GM18868 (cell line): ENCODE measurements at regions not wholly inside any gene's neighbourhood (a gene's known extent, or its start where the extent isn't known, plus 50 kb on each side); places are given as distances from the start of the nearest gene placed in this dataset.
"Not testable (repeated sequence)": the region's sequence is repeated elsewhere in the genome, so short reads cannot be mapped to it uniquely, and the experiment has no call there.

ENCODE experiments used
- ATAC-seq: cut with Tn5 transposase; IDR thresholded peaks from one replicate; pipeline ENCODE4 v1.9.1; 2021; ENCODE audit warnings: mild to moderate bottlenecking, moderate library complexity; ENCODE audit not compliant: unreplicated experiment

DNA sequence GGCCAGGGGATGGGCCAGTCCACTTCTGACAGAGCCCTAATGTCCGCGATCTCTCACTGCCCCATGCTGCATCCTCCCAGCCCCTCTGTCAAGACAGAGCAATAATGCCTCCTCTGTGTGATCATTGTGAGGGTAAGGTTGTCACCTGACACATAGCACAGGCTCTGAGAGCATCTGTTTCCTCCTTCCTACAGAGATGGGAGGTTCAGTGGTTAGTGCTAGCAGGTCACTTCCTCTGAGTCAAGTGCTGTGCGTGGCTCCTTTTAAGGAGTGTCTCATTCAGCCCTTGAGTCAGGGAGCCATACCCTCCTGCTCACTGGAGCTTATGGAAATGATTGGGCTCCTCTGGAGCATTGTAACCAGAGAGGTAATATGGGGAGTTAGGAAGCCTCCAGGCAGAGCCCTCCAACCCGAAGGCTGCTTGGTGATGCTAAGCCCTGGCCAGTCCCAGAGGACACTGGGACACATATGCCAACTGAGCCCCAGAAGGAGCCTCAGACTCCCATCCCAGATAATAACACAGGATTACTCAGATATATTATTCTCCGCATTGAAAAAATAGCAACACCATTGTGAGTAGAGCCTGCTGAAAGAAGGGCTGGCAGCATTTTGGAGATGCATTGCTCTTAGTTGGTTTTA is 189.0 kb downstream of the GALNT1 start:
- ATAC-seq = no peak

DNA sequence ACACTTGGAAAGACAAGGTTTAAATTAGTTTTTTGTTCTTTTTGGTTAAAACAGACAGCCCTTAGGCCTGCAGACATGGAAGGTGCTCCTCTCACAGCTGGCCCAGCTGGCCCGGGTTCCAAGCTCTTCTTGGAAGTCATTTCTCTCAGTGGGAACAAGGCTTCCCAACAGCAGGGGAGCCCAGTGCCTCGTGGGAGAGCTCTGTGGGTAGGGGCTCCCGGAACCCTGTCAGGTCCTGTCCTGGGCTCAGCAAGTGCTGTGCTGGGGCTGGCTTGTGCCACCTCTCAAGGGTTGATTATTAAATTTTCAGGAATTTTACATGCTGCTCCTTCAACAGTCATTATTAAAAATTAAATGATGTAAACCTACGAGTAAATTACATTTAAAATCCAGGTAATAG is 189.6 kb downstream of the GALNT1 start:
- ATAC-seq = no peak

DNA sequence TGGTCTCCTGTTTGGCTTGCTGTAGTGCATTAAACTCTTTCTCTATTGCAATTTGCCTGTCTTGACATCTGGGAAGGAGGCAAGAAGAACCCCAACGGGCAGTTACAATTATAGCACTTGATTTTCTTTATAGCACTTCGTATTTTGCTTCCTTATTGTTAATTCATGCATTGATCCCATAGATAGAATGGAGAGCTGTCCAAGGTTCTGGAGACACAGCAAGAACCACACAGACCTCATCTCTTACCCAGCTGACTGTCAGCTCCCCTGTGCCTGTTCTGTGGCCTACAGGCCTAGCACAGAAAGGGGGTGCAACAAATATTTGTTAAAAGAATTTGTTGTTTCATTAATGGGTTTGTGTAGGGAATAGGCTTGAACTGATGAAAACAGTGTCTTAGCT is 194.3 kb downstream of the GALNT1 start:
- ATAC-seq = no peak

DNA sequence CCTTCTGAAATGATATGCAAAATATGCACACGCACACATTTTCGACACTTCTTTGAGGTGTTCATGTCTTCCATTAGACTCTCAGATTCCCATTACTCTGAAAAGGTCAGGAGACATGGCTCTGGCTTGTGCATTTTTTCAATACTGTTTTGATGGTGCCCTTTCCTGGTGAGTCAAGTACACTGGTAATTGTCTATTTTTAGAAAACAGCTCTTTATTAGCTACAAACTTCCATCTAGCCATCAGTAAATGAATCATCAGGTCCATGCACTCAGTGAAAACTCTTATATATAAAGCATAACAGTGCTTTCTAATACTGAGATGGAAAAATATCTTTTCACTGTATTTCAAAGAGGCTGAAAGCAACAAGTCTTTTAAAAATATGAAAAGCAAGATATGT is 194.9 kb downstream of the GALNT1 start:
- ATAC-seq = no peak

DNA sequence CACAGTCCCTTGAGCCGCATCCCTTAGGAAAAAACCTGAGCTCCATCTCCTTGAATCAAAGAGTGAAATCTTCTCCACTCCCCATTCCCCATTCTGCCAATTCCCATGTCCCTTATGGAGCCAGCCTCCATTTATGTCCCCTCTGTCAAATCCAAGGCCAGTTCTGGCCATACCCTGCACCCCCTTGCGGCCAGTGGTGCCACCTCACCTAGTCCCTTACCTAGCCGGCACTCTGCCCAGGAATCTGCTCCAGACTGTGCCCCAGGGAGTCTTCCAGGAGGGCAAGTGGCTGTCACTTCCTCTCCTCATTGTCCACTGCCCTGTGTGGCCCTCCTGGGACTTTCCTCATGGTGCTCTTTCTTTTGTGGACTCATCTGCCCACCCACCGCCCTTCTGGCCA is 195.4 kb upstream of the RMP24 start:
- ATAC-seq = no peak

DNA sequence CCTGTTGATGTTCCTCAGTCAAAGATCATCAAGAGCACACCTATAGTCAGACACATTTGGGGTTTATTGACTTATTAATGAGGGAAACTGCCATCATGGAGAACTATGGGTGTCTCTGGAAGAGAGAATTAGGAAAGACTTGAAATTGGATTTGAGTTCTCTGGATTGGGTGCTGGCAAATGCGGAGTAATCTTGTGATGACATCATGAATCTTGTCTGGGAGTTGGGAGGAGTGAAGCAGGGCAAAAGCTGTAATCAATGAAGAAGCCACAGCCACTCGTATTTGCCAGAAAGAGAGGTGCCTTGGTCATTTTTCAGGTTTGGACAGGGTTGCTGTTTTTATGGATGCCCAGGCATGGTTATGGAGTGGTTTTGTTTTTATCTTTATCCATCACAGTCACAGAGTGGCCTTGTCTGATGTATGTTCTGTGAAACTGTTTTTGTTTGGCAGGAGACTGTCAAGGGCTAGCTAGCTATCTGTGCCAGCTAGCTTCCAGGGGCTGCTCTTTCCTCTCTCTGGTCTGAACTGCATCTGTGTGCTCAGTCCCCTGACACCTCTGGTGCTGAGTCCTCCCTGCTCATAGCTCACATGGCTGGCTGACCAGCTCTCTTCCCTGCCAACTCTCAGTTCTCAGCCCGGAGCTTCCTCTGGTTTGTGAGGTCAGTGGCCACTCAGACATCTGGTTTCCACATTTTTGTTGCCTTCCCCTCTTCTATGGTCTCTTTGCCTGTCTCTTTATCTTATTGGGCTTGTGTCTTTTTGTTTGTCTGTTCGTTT is 193.4 kb upstream of the RMP24 start:
- no peak for ATAC-seq

DNA sequence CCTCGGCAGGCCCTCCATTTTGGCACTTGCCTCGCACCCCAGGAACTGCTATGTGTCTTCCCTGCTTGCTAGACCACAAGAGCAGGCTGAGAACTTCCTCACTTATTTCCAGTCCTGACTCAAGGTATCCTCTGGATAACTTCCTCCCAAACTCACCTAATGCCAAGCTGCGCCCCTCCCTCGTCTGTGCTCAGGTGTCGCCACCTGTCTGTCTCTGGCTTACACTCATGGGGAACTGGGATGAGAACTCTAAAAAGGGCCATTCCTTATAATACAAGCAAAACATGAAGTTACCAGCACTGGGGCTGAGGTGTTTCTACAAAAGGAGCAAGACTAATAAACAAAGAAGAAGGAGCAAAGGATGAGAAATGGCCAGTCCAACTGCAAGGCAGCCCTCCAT is 191.5 kb upstream of the RMP24 start:
- ATAC-seq = no peak

DNA sequence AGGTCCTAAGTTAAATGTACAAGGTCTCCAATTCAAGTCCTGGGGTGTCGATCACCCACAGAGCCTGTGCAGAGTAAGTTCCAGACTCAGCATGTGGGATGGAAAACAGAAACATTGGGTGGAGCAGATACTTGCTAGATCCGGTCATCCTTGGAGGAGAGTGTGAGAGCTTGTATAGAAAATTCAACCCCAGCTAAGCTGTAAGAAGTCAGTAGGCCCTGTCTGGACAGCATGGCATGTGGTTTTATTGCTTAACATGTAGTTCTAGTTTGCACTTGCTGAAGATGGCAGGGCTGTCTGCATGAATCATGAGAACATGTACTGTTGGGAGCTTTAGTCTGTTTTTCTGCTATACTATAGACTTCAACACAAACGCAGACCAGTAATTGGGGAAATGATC is 189.6 kb upstream of the RMP24 start:
- ATAC-seq = no peak

DNA sequence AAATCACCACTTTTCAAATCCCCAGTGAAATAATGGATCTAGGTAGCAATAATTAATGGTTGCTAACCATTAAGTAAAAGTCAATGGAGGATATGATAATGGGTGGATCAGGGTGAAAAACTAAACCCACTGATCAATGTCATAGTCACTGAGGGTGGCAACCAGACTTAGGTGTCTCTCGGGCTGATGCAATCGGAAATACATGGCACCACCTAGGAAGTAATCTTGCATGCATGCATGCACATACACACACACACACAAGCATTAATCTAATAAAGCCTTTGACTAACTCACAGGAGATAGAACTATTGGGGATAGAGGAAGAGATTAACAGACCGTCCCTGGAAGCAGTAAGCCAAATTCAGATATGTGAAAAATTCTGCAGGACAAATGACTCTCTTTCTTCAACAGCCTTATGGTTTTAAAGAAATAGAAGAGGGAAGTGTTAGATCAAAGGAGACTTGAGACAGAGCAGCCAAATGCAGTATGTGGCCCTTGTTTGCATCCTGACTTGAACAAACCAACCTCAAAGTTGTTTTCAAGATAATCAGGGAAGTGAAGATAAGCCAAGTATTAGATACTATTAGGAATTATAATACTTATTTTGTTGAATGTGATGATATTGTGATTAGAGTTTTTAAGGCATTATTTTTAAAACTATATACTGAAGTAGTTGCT is 186.0 kb upstream of the RMP24 start:
- no peak for ATAC-seq

DNA sequence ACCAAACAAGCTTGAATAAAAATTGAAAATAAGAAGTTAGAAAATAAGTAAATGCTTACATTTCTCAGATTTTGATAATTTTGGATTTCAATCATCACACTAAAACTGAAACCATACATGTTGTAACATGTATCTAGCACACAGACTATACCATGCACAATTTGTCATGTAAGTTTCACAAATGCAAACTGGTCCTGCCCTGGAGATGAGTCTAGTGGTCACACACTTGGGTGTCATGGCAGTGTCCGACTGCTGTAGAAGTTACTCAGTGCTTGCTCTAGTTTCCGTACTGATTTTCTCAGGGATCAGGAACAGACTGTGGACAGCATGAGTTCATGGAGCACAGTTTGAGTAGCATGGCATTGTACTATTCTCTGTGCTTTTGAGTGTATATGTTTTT is 182.9 kb upstream of the RMP24 start:
- no peak for ATAC-seq

DNA sequence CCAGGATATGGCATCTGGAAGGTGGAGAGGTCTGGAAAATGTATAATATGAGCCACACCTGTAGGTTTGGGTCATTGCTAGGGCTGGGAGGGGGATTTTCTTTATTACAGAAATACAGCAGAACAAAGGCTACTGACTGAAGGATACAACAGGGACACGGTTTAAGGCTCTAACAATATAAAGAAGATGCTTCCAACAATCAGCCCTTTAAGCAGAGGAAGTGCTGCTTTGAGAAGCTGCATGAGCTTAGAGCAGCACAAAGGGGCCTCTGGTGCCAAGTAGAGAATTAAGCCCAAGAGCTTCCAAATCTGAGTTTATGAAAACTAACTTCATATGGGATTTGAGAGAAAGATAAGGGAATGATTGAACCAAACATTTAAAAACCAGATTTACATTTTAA is 174.5 kb upstream of the RMP24 start:
- ATAC-seq = no peak

DNA sequence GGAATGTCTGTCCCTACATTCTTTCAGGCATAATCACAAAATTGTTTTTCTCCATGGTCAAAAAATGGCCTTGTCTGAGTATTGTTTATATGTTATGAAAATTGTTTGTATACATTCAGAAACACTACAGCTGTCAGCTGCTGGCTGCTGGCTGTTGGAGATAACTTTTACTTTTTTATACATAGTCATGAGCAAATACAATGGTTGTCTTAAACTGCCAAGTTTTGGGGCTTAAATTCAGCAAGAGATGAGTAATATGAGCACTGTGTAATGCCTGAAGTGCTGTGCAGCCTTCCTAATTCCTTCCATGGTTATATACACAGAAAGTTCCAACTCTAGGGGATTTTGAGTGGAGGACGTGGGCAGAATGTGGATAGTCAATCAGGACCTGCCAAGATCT is 168.9 kb upstream of the RMP24 start:
- no peak for ATAC-seq

DNA sequence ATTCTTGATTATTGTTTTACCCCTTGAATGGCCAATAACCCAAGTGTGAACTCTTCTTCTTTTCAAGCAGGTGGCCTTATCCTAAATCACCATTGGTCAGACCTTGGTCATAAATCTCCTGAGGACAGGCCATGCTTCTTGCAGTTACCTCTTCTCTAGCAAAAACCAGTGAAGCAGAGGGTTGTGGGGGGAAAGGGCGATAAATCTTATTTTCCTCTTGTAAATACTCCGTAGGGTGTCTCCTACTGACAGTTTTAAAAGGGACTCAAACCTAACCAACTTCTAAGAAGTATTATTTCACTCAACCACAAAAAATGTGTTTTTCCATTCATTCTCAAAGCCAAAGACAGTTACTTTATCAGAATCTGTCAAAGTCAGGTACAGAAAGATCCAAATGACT is 168.1 kb upstream of the RMP24 start:
- no peak for ATAC-seq

DNA sequence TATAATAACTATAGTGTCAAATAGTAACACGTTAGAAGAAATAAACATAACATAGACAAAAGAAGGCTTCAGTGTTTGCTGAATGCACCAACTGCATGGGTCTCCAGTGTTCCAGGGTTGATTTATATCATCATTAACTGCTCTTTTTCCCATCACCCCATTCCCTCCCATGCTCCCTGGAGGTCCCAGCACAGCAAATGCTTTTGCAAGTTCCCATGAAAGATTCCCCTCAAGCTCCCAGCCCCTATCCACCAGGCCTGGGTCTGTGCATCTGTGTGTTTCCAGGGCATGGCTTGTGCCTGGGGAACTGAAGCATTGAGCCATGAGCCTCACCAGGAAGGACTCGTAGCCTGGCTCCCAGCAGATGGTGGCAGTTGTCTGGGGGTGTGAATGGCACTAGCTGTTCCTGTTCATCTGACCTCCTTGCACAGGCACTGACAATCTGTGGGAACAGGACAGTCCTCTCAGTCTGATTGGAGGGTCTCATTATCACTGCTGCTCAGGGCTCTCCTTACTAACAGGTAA is 164.6 kb upstream of the RMP24 start:
- no peak for ATAC-seq

DNA sequence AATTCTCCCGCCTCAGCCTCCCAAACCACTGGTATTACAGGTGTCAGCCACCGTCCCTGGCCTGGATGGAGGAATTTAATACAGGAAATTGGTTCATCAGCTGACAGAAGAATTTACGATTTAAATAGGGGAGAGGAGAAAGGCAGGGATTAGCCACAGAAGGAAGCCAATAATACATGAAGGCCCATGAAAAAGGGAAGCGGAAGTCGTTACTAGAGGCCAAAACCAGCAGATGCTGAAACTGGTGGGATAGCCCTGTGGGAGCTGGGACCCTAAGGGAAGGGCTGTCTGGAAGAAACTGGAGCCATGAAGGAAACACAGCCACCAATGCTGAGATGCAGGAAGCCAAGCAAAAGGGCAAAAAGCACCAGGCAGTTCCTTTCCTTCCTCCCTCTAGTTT is 163.7 kb upstream of the RMP24 start:
- ATAC-seq = no peak

DNA sequence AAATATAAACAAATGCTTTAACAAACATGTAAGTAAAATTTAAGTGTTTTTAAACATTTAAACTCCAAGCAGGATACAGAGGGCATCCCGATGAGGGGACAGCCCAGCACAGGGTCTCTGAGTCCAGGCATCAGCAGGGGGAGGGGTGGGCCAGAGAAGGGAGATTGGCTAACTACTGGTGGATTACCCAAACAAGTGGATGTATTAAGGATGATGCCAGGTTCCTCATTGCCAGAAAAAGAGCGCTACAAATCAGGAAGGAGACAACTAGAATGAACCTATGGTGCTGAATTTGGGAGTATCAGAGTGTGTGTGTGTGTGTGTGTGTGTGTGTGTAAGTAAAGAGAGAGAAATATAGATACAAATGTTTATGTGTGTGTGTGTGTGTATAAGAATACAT is 162.0 kb upstream of the RMP24 start:
- ATAC-seq = no peak

DNA sequence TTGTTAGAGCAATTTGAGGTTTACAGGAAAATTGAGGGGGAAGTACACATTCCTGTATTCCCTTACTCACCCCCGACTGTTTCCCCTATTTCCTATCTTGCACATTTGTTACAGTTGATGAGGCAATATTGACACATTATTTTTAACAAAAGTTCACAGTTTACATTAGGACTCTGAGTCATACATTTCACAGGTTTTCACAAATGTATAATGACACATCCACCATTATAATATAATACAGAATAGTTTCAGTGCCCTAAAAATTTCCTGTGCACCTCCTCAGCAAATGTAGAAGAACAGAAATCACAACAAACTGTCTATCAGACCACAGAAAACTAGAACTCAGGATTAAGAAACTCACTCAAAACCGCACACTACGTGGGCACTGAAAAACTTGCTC is 160.6 kb upstream of the RMP24 start:
- no peak for ATAC-seq

DNA sequence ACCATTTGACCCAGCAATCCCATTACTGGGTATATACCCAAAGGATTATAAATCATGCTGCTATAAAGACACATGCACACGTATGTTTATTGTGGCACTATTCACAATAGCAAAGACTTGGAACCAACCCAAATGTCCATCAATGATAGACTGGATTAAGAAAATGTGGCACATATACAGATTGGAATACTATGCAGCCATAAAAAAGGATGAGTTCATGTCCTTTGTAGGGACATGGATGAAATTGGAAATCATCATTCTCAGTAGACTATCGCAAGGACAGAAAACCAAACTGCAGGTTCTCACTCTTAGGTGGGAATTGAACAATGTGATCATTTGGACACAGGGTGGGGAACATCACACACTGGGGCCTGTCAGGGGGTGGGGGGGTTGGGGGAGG is 157.5 kb upstream of the RMP24 start:
- ATAC-seq = not testable (repeated sequence)

DNA sequence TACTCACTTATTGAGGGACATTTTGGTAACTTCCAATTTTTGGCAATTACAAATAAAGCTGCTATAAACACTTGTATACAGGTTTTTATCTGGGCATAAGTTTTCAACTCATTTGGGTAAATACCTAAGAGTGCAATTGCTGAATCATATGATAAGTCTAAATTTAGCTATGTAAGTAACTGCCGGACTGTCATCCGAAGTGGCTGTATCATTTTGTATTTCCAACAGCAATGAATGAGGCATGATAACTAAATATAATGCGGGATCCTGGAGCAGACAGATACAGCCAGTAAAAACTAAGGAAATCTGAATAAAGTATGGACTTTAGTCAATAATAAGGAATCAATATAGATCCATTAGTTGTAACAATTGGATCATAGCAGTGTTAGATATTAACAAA is 156.5 kb upstream of the RMP24 start:
- no peak for ATAC-seq

DNA sequence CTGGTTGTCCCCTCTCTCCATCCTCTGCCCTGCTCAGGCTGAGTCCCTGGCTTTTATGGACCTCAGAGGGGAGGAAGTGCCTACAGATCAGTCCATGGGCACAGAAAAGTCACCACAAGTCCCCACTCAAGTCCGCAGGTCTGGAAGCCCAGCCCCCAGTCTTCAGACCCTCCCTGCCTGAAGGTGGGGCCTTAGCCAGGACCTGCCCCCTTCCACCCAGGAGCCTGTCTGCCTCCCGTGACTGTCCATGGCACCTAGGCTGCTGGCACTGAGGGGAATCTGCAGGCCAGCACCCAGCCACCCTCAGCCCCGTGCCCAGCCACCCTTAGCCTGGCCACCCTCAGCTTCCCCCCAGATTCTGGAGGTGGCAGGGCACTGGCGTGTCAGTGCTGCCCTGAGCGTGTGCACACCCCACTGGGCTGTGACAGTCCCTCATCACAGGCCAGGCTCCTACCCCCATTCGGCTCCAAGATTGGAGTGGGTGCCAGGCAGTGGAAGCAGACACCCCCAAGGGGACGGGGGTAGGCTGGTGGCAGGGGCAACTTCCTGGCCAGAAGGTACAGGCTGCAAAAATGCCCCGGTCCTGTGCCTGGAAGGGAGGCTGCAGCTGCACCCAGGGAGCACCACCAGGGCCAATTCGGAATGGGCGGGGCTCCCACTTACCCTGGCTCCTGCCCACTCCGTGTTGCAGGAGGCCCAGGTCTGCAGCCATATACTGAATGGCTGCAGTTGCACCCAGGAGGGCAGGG is 154.7 kb upstream of the RMP24 start:
- ATAC-seq = no peak

DNA sequence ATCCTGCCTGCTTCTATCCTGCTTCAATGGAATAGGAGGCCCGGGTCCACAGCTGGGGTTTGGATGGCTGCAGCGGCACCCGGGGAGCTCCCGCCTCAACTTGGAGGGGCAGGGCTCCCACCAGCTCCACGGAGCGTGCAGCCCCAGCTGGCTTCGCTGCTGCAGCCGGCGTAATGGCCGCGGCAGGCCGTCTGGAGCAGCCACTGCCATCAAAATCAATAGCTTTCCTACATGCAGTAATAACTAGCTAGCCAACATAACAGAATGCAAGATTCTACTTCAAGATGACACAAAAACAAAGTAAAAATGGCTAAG is 154.2 kb upstream of the RMP24 start:
- no peak for ATAC-seq

DNA sequence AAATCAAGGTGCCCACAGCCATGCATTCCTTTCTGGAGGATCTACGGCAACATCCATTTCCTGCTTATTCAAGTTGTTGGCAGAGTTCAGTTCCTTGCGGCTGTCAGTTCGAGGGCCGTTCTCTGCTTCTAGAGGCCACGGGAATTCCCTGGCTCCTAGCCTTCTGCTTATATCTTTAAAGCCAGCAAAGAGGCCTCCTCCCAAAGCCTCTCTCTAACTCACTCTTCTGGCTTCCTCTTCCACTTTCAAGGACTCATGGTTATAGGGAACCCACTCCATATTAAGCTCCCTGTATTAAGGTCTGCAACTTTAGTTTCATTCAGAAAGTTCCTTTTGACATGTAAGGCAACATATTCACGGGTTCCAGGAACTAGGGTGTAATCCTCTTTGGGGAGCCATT is 150.1 kb upstream of the RMP24 start:
- ATAC-seq = no peak
